ENCODE measurements at regions not wholly inside any gene's neighbourhood (a gene's known extent, or its start where the extent isn't known, plus 50 kb on each side); places are given as distances from the start of the nearest gene placed in this dataset.

GRCh38 chr1:67983867-67984266, 66.6 kb downstream of the DIRAS3 start:
- TF ChIP-seq EZH2 (IDR thresholded peaks at IDR 0.05; ENCODE audit: borderline replicate concordance, low read depth, low read length, poor library complexity, severe bottlenecking), result no peak
- TF ChIP-seq, protein P1, sequence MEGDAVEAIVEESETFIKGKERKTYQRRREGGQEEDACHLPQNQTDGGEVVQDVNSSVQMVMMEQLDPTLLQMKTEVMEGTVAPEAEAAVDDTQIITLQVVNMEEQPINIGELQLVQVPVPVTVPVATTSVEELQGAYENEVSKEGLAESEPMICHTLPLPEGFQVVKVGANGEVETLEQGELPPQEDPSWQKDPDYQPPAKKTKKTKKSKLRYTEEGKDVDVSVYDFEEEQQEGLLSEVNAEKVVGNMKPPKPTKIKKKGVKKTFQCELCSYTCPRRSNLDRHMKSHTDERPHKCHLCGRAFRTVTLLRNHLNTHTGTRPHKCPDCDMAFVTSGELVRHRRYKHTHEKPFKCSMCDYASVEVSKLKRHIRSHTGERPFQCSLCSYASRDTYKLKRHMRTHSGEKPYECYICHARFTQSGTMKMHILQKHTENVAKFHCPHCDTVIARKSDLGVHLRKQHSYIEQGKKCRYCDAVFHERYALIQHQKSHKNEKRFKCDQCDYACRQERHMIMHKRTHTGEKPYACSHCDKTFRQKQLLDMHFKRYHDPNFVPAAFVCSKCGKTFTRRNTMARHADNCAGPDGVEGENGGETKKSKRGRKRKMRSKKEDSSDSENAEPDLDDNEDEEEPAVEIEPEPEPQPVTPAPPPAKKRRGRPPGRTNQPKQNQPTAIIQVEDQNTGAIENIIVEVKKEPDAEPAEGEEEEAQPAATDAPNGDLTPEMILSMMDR (conservative IDR thresholded peaks at IDR 0.05; ENCODE audit: low read depth, low read length), result no peak
- no TSS peak for BruUV-seq (replicated peaks)
- ChIA-PET CTCF (no interaction called here), POLR2A (ENCODE audit: low non-redundant PET) (no interaction called here)
- H3K4me1 ChIP-seq (ENCODE audit: insufficient read depth, low read length, poor library complexity, severe bottlenecking), result no peaks in the 10 kb centered on the region
- H3K27ac ChIP-seq (ENCODE audit: low read depth, low read length, poor library complexity, severe bottlenecking), result no peak overlapping the region
- no peaks in the 10 kb centered on the region for H3K9me3 ChIP-seq (ENCODE audit: low read depth, low read length, poor library complexity, severe bottlenecking)
- no peak overlapping the region for H3K4me3 ChIP-seq (ENCODE audit: low read depth, low read length, poor library complexity, severe bottlenecking)
- no peaks in the 10 kb centered on the region for H3K27me3 ChIP-seq (replicated peaks; ENCODE audit: insufficient read depth, low read depth, low read length, poor library complexity)
- intact Hi-C loops (cut with micrococcal nuclease; ENCODE audit: unreplicated experiment), result no loop called here
- DNase-seq (ENCODE audit: low spot score), result no peak
- H3K36me3 ChIP-seq (ENCODE audit: insufficient read depth, low read length, poor library complexity, severe bottlenecking), result no peaks in the 10 kb centered on the region

GRCh38 chr1:67980028-67980427, 70.4 kb downstream of the DIRAS3 start:
- H3K27ac ChIP-seq (ENCODE audit: low read depth, low read length, poor library complexity, severe bottlenecking), result no peak overlapping the region
- POLR2A ChIA-PET (ENCODE audit: low non-redundant PET), result no interaction called here

DNA sequence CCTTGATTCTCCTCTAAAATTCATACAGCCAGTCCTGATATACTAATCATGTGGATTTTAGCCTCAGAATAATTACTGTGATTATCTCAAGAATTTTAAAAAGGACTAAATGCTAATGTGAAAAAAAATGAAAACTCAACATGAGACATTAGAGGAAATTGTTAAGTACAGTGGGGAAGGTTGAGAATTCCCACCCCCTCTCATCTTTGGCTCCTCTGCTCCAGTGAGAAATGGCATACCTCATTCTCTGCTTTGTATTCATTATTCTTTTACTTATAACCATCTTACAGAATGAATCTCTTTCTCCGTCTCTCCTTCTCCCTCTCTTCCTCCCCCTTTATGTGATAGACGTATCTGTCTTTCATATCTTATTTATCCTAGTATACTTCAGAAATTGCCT, 70.9 kb downstream of the DIRAS3 start:
- H3K4me3 ChIP-seq (ENCODE audit: low read depth, low read length, poor library complexity, severe bottlenecking), result no peak overlapping the region
- TF ChIP-seq EZH2 (IDR thresholded peaks at IDR 0.05; ENCODE audit: borderline replicate concordance, low read depth, low read length, poor library complexity, severe bottlenecking), result no peak
- TF ChIP-seq, protein P1 (conservative IDR thresholded peaks at IDR 0.05; ENCODE audit: low read depth, low read length), result no peak
- H3K27ac ChIP-seq (ENCODE audit: low read depth, low read length, poor library complexity, severe bottlenecking), result no peak overlapping the region
- no peaks in the 10 kb centered on the region for H3K4me1 ChIP-seq (ENCODE audit: insufficient read depth, low read length, poor library complexity, severe bottlenecking)
- H3K27me3 ChIP-seq (replicated peaks; ENCODE audit: insufficient read depth, low read depth, low read length, poor library complexity), result no peaks in the 10 kb centered on the region
- intact Hi-C loops (cut with micrococcal nuclease; ENCODE audit: unreplicated experiment), result no loop called here
- ChIA-PET CTCF (no interaction called here), POLR2A (ENCODE audit: low non-redundant PET) (no interaction called here)
- no peak for DNase-seq (ENCODE audit: low spot score)
- no peaks in the 10 kb centered on the region for H3K36me3 ChIP-seq (ENCODE audit: insufficient read depth, low read length, poor library complexity, severe bottlenecking)
- H3K9me3 ChIP-seq (ENCODE audit: low read depth, low read length, poor library complexity, severe bottlenecking), result no peaks in the 10 kb centered on the region
- no TSS peak for BruUV-seq (replicated peaks)

More at GRCh38 chr1:67980028-67980427, 70.4 kb downstream of the DIRAS3 start:
- Histone ChIP-seq H3K27me3 (replicated peaks; ENCODE audit: insufficient read depth, low read depth, low read length, poor library complexity) (no peaks in the 10 kb centered on the region), H3K9me3 (ENCODE audit: low read depth, low read length, poor library complexity, severe bottlenecking) (no peaks in the 10 kb centered on the region), H3K36me3 (ENCODE audit: insufficient read depth, low read length, poor library complexity, severe bottlenecking) (no peaks in the 10 kb centered on the region), H3K4me3 (ENCODE audit: low read depth, low read length, poor library complexity, severe bottlenecking) (no peak overlapping the region), H3K4me1 (ENCODE audit: insufficient read depth, low read length, poor library complexity, severe bottlenecking) (no peaks in the 10 kb centered on the region)
- DNase-seq (ENCODE audit: low spot score), result no peak
- no TSS peak for BruUV-seq (replicated peaks)
- intact Hi-C loops (cut with micrococcal nuclease; ENCODE audit: unreplicated experiment), result no loop called here
- CTCF ChIA-PET, result no interaction called here
- no peak for TF ChIP-seq EZH2 (IDR thresholded peaks at IDR 0.05; ENCODE audit: borderline replicate concordance, low read depth, low read length, poor library complexity, severe bottlenecking)
- TF ChIP-seq, protein P1 (conservative IDR thresholded peaks at IDR 0.05; ENCODE audit: low read depth, low read length), result no peak
